ENCODE measurements at regions not wholly inside any gene's neighbourhood (a gene's known extent, or its start where the extent isn't known, plus 50 kb on each side); places are given as distances from the start of the nearest gene placed in this dataset.
A peak's percentile ranks its signal among the peaks of the same experiment; 100 is the strongest.

GRCh38 chr2:217331523-217332416 is 471.9 kb upstream of the TNP1 start:
- TF ChIP-seq, protein P1, sequence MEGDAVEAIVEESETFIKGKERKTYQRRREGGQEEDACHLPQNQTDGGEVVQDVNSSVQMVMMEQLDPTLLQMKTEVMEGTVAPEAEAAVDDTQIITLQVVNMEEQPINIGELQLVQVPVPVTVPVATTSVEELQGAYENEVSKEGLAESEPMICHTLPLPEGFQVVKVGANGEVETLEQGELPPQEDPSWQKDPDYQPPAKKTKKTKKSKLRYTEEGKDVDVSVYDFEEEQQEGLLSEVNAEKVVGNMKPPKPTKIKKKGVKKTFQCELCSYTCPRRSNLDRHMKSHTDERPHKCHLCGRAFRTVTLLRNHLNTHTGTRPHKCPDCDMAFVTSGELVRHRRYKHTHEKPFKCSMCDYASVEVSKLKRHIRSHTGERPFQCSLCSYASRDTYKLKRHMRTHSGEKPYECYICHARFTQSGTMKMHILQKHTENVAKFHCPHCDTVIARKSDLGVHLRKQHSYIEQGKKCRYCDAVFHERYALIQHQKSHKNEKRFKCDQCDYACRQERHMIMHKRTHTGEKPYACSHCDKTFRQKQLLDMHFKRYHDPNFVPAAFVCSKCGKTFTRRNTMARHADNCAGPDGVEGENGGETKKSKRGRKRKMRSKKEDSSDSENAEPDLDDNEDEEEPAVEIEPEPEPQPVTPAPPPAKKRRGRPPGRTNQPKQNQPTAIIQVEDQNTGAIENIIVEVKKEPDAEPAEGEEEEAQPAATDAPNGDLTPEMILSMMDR (optimal IDR thresholded peaks at IDR 0.05 in 1 of 3, IDR thresholded peaks at IDR 0.05 in 1 of 3, conservative IDR thresholded peaks at IDR 0.05 in 1 of 3; ENCODE audit: extremely low read depth in 1 of 3, insufficient read depth in 2 of 3, low read length in 3 of 3): no peak
- no peak for TF ChIP-seq EZH2 (IDR thresholded peaks at IDR 0.05; ENCODE audit: low read length)
- no peak overlapping the region for H3K9ac ChIP-seq (ENCODE audit: control insufficient read depth, extremely low read depth, insufficient read depth, low read length)
- no peaks in the 10 kb centered on the region for H4K20me1 ChIP-seq (ENCODE audit: control insufficient read depth, extremely low read depth, insufficient read depth, low read length)
- no peak overlapping the region for H2AFZ ChIP-seq (ENCODE audit: control insufficient read depth, low read length)
- H3K27me3 ChIP-seq (ENCODE audit: control insufficient read depth, extremely low read depth, insufficient read depth, low read length): no peaks in the 10 kb centered on the region
- H3K4me2 ChIP-seq (ENCODE audit: control insufficient read depth, extremely low read depth, insufficient read depth, low read depth, low read length): no peak overlapping the region
- H3K9me3 ChIP-seq (ENCODE audit: control insufficient read depth, low read depth, low read length): no peaks in the 10 kb centered on the region
- dilution Hi-C loops (cut with MboI; ENCODE audit: extremely low pct_ligation_motif_present, low sequenced_read_pairs): no loop called here
- H3K79me2 ChIP-seq (ENCODE audit: control insufficient read depth, insufficient read depth, low read length): no peaks in the 10 kb centered on the region
- no peak for DNase-seq (ENCODE audit: low read depth, low spot score)
- H3K9me1 ChIP-seq (ENCODE audit: control insufficient read depth, extremely low read depth, insufficient read depth, low read length): no peaks in the 10 kb centered on the region
- no peaks in the 10 kb centered on the region for H3K36me3 ChIP-seq (ENCODE audit: control insufficient read depth in 2 of 2, extremely low read depth in 1 of 2, insufficient read depth in 2 of 2, low read length in 2 of 2)
- H3K27ac ChIP-seq (ENCODE audit: control insufficient read depth, insufficient read depth, low read length): no peak overlapping the region
- H3K4me1 ChIP-seq (ENCODE audit: control insufficient read depth, extremely low read depth, insufficient read depth, low read length): peaks cover 9% of the 10 kb centered on the region
- peak; percentile 43 for FAIRE-seq
- H3K4me3 ChIP-seq (ENCODE audit: control insufficient read depth in 2 of 3, extremely low read depth in 1 of 3, insufficient read depth in 2 of 3, low read depth in 1 of 3, low read length in 3 of 3): no peak overlapping the region

DNA sequence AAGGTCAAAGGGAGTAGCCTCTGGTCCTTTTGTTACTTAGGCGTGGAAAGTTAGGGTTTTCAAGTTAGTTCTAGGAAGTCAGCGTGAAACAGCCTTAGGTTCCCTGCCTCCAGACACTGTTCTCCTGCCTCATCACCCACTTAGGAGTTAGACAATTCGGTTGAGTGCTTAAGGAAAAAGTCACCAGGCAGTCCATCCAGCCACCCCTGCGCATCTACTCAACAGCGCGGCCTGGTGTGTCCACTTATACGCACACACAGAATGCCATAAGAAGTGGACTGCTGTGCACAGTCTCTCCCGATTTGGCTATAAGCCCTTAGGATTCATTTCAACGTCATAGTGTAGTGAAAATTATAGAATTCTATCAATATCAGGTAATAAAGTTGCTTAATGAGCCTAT is 470.8 kb upstream of the TNP1 start:
- H3K4me2 ChIP-seq (ENCODE audit: control insufficient read depth, extremely low read depth, insufficient read depth, low read depth, low read length): no peak overlapping the region

More for the DNA sequence above, 470.8 kb upstream of the TNP1 start:
- H3K9ac ChIP-seq (ENCODE audit: control insufficient read depth, extremely low read depth, insufficient read depth, low read length): no peak overlapping the region
- H3K9me1 ChIP-seq (ENCODE audit: control insufficient read depth, extremely low read depth, insufficient read depth, low read length): no peaks in the 10 kb centered on the region
- dilution Hi-C loops (cut with MboI; ENCODE audit: extremely low pct_ligation_motif_present, low sequenced_read_pairs): no loop called here
- no peak overlapping the region for H3K4me3 ChIP-seq (ENCODE audit: control insufficient read depth in 2 of 3, extremely low read depth in 1 of 3, insufficient read depth in 2 of 3, low read depth in 1 of 3, low read length in 3 of 3)
- peaks cover 9% of the 10 kb centered on the region for H3K4me1 ChIP-seq (ENCODE audit: control insufficient read depth, extremely low read depth, insufficient read depth, low read length)
- no peak overlapping the region for H2AFZ ChIP-seq (ENCODE audit: control insufficient read depth, low read length)
- no peak for DNase-seq (ENCODE audit: low read depth, low spot score)
- H4K20me1 ChIP-seq (ENCODE audit: control insufficient read depth, extremely low read depth, insufficient read depth, low read length): no peaks in the 10 kb centered on the region
- H3K27ac ChIP-seq (ENCODE audit: control insufficient read depth, insufficient read depth, low read length): no peak overlapping the region
- no peaks in the 10 kb centered on the region for H3K79me2 ChIP-seq (ENCODE audit: control insufficient read depth, insufficient read depth, low read length)
- TF ChIP-seq, protein P1 (optimal IDR thresholded peaks at IDR 0.05 in 1 of 3, IDR thresholded peaks at IDR 0.05 in 1 of 3, conservative IDR thresholded peaks at IDR 0.05 in 1 of 3; ENCODE audit: extremely low read depth in 1 of 3, insufficient read depth in 2 of 3, low read length in 3 of 3): no peak
- H3K27me3 ChIP-seq (ENCODE audit: control insufficient read depth, extremely low read depth, insufficient read depth, low read length): no peaks in the 10 kb centered on the region
- H3K9me3 ChIP-seq (ENCODE audit: control insufficient read depth, low read depth, low read length): no peaks in the 10 kb centered on the region
- no peak for FAIRE-seq
- H3K36me3 ChIP-seq (ENCODE audit: control insufficient read depth in 2 of 2, extremely low read depth in 1 of 2, insufficient read depth in 2 of 2, low read length in 2 of 2): no peaks in the 10 kb centered on the region

Measured in keratinocyte (primary cell).